NCI-H1436 (cell line): ENCODE measurements at regions not wholly inside any gene's neighbourhood (a gene's known extent, or its start where the extent isn't known, plus 50 kb on each side); places are given as distances from the start of the nearest gene placed in this dataset.
A peak's percentile ranks its signal among the peaks of the same experiment; 100 is the strongest.
"Not testable (repeated sequence)": the region's sequence is repeated elsewhere in the genome, so short reads cannot be mapped to it uniquely, and the experiment has no call there.

ENCODE experiments used
- DNase-seq: peaks from one replicate; lab custom pipeline; 2025; lab: John Stamatoyannopoulos, UW

DNA sequence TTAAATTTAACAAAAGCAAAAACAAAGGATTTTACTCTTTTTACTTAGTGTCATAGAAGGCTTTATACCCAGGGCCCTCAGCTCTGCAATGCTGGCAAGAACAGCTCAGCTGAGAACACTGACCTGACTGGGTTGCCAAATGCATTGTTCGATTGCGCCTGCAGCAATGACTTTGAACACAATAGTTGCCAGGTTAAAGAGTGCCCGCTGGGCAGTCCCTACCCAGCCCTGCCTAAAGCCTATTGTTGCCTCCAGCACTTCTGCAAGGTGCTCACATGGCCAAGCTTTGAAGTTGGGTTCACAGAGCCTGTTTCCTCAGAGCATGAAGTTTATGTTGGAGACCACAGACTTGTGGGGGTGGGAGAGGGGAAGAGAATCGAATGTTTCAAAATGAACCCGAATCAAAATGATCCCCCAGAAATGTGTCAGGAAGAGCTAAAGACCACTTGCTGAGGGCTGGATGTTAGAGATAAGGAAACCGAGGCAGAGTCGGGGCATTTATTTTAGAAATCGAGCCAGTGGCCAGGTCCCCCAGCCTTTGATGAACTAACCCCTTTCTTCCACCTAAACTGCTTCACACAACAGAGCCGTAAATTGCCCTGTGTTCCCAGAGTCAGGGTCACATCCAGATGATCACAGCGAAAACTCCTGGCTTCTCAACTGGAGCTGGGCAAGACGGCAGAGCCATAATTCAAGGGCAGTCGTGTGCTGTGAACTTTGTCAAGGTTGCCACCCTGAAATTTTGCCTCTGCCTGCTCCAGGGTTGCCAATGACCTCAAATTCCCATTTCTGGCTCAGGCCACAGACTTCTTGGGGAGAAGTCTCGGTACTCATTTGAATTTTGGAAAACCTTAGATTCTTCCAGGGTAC lies 55.0 kb downstream of the FOXA2 start:
- DNase-seq, result no peak

DNA sequence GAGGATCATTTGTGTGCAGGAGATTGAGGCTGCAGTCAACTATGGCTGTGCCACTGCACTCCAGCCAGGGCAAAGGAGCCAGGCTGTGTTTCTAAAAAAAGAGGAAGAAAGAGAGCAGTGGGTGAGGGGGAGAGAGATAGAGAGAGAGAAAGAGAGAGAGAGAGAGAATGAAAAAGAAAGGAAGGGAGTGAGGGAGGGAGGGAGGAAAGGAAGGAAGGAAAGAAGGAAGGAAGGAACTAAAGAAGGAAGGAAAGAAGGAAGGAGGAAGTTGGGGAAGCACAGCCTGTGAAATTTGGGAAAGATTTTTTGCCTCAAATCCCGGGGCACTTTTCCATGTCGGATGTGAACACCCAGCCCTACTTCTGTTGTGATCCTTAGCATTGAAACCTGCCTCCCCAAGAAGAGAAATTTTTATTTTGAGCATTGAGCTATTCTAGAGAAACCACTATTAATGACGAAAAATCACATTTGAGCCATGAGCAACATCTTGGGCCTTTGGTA lies 57.8 kb downstream of the FOXA2 start:
- no peak for DNase-seq

DNA sequence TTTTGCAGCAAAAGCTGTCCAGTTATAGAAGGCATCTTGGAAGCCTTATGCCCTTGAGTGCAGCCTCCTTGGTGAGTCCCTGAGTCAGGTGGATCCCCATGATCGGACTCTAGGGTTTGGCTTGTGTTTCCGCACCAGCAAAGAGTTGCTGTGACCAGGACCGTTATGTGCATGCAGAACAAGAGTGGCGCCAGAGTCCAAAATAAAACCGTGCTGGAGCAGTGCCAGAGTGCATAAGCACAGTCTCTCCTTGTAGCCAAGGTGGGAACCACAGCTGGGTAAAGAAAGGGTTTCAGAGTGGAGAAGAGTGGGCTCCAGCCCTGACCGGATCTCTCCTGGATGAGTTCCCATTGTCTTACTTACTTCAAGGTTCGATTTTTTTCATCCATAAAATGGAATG lies 58.6 kb downstream of the FOXA2 start:
- no peak for DNase-seq

DNA sequence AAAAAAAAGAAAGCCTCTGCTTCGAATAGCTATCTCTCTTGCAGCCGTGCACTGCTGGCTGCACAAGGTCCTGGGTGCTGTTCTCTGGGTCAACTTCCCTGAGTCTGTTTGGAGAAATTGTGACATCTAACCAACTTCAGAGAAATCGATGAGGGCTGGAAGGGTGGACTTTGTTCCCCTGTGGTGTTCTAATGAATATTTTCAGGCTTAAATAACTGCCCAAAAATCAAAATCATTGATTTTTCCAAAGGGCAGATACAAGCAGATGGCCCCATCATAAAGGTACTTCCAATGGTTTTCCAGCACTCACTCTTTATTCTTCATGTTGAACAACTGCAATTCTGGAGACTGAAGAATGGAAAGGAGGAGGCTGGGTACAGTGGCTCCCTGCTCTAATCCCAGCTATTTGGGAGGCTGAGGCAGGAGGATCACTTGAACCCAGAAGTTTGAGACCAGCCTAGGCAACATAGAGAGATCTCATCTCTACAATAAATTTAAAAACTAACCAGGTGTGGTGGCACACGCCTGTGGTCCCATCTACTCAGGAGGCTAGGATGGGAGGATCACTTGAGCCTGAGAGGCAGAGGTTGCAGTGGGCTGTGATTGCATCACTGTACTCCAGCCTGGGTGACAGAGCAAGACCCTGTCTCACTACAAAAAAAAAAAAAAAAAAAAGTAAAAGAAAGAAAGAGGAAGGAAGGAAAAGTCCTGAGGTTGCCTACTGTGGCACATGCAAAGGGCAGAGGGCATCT lies 59.1 kb downstream of the FOXA2 start:
- no peak for DNase-seq

DNA sequence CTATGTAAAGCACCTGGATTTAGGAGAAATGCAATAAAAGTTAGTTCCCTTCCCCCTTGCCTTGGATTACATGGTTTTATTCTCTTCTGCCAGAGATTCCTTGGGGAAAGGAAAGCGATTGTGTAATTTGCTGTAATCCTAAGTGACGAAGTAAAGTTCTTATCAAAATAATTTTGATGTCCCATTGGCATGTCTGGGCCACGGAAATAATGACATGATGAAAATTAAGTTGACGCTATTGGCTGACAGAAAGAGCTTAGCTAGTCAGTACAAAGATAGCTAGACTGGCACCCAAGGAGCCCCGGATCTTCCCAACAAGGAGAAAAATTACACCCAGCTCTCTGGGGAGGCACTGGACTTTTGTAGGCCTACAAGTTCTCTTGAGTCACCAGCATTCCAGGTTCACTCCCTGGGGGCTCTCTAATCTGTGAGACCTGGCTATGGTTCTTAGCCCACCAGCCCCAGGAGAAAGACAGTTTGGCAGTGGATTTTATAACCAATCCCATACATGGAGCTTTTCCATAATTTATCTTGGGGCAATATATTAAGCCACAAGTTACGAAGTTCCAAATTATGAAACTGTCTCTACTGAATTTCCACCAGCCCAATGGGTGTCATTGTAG lies 59.9 kb downstream of the FOXA2 start:
- DNase-seq, result no peak

DNA sequence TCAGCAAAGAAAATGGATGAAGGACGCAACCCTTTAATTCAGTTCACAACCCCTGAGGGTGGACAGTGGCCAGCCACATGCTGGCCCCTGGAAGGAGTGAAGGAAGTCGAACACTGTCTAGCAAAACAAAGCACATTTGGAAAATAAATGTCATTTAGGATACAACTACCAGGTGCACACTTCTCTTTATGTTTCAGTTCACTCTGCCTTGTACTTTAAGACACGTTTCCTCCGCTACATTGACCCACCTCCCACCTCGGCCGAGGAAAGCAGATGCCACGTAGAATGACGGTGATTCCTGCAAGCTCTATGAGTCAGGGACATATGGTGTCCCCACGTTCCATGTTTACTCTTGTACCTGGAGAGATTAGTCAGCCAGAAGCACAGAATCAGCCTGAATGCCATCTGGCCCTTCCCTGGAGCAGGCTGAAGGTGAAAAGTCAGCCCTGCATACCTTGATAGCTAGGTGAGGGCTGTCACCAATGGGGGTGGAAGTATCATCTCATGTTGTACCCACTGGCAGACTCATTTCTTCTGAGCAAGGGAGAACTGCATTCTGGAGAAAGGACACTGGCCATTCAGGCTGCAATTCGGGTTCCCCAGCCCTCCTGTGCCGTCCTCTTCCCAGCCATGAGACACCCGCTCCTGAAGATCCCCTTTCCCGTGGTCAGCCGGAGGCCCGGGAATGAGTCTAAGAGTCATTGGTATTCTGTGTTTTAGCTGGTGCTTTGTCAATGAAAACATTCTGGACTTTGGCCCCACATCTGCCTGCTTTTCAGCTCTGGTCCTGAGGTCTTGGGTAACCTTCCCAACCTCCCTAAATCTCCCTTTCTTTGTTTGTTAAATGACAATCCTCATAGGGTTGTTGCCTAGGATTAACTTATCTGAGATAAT lies 60.6 kb downstream of the FOXA2 start:
- DNase-seq, result no peak

DNA sequence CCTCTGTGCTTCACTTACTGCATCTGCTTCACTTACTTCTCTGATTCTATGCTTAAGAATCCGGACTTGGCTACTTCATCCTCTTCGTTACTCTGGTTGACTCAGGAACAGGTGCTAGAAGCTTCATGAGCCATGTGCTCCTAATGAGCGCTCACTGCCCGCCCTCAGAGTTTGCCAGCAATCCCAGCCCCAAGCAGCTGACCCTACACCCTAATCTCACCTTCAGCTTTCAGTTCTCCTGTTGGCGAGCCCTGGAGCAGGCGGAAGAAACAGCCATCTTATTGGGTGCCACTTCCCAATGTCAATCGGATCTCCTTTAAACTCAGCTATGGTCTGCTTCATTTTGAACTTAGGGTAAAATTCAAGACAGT lies 61.3 kb downstream of the FOXA2 start:
- no peak for DNase-seq

DNA sequence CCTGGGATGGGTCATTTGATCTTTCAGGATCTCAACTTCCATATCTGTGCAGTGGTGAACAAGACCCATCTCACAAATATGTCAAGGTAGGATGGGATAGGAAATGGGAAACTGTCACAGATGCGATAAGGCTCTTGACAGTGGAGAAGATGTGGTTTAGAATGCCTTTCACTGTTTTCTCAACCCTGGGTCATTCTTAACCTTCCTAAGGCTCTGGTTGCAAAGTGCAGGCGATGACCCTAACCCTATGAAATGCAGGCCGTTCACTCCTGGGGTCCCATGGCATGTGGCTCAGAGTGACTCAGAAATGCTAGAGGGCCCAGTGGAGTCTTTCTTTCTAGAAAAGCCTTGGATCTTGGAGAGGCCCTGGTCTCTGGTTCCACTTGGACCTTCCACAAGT lies 61.7 kb downstream of the FOXA2 start:
- DNase-seq, result no peak

DNA sequence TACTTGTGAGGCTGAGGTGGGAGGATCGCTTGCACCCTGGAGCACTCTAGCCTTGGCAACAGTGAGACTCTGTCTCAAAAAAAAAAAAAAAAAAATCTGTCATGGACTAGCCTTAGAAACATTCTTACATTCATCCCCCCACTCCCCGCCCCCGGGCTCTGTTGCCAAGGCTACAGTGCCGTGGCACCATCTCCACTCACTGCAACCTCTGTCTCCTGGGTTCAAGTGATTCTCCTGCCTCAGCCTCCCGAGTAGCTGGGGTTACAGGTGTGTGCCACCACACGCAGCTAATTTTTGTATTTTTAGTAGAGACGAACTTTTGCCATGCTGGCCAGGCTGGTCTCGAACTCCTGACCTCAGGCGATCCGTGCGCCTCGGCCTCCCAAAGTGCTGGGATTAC lies 62.4 kb downstream of the FOXA2 start:
- not testable (repeated sequence) for DNase-seq

DNA sequence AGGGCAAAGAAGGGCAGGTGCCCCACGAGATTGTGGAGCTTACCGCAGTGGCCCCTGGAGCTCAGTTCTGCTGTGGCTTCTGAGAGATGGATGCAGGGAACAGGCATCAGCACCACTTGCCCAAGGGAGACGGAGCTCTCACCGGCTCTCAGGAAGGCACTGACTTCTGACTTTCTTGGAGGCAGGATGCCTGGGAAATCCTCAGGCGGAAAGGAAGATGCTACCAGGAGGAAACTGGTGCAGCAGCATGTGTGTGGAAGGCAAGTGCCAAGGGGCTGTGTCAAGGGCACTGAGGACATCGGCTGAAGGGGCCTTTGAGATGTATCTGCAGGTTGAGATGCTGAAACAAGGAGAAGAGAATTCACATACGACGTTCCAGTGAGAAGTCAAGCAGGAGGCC lies 64.0 kb downstream of the FOXA2 start:
- DNase-seq, result no peak

DNA sequence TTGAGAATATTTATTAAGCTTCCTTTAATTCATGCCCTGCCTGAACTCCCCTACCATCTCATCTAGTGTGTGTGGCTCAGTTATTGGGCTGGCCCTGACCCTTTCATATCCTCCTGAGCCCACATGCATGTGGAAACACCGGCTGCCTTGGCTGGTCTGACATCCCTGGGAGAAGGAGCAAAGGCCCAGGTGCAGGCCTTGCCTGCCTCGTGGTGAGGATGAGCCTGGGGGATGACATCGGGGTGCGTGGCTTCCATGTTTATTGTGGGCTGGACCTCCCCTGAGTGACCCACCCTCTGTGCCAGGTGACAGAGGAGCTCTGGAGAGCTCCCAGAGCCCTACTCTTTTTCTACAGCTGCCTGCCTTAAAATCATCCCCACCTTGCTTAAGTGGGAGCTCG lies 69.1 kb downstream of the FOXA2 start:
- no peak for DNase-seq

DNA sequence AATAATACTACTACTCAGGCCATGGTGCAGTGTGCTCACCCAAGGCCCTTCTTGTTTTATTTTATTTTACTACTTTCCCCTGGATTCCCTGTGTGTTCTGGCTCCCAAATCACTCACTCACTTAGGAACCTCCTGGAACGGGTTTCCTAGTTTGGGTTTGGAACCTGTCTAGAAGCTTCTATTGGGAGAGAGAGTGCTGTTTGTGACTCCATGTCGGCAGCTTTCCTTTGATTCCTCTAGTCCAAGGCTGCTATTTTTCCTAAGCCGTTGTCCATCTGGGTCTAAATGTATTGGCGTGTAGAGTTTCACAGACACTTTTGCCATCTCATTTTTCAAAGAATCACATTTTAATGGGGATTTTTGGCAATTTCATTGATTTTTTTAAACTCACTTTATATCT lies 70.8 kb downstream of the FOXA2 start:
- DNase-seq, result no peak

DNA sequence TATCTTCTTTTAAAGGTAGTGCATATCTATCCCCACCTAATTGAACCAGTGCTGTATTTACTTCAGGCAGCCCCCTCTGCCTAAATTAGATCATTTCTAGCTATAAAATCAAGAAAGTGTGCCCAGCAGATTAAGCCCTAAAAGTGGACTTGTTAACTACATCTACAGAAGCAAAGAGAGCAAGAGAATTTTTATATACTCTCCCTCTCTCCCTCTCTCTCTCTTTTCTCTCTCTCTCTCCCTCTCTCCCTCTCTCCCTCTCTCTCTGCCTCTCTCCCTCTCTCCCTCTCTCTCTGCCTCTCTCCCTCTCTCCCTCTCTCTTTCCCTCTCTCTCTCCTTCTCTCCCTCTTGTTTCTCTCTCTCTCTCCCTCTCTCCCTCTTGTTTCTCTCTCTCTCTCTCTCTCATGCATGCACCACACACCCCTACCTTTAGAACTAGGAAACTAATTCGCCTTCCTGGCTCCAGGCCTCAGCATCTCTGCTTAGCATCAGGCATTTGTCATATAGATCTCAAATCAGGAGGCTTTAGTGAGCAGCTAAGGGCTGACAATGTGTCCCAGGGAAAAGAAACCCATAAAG lies 71.4 kb downstream of the FOXA2 start:
- no peak for DNase-seq

DNA sequence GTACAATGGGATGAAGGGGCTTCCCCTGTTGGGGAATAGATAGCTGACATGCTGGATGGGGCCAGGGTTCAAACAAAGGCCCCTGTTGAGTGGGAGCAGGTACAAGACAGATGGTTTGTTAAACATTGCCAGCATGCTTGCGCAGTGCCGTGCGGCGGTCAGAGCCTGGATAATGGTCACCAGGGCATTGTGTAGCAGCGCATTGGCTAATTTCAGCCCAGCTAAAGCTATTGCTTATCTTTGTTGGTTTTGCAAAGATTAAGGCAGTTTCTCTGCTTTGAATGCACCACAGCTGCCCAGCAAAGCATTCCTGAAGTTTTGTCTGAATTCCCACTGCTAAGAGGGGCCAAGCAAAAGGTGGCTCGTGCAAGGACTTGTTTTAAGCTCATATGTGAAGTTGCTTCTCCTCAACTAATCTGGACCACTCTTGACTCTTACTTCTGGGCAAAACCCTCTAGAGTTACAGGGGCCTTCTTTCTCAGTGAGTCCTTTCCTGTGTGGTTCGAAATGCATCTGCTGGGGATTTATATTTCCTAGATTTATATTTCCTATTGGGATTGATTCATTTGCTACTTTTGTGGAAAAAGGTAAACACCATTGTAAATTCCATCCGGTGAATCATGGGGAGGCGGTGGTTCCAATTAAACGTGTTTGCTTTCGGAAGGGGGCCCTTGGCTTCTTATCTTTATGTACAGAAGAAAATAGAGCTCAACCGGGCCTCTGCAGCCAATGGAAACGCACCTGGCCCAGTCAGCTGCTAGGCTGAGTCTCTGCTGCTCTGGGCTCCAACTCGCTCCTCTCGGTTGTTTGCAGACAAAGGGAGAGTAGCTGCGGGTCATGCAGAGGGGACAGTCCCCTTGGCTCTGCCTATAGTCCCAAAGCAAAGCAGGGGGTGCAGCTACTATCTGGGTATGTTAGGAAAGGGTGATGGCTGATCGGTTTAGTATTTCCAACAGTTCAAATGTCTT lies 72.1 kb downstream of the FOXA2 start:
- peak; percentile 51 for DNase-seq

DNA sequence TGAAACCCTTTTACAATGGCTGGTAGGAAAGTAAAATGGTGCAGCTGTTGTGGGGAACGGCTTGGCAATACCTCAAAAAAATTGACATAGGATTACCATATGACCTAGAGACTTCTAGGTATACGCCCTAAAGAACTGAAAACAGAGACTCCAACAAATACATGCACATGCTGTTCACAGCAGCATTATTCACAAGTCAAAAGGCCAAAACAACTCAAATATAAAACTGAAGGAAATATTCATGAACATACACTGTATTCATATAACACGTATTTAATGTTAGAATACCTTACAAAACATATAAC lies 74.6 kb downstream of the FOXA2 start:
- no peak for DNase-seq

DNA sequence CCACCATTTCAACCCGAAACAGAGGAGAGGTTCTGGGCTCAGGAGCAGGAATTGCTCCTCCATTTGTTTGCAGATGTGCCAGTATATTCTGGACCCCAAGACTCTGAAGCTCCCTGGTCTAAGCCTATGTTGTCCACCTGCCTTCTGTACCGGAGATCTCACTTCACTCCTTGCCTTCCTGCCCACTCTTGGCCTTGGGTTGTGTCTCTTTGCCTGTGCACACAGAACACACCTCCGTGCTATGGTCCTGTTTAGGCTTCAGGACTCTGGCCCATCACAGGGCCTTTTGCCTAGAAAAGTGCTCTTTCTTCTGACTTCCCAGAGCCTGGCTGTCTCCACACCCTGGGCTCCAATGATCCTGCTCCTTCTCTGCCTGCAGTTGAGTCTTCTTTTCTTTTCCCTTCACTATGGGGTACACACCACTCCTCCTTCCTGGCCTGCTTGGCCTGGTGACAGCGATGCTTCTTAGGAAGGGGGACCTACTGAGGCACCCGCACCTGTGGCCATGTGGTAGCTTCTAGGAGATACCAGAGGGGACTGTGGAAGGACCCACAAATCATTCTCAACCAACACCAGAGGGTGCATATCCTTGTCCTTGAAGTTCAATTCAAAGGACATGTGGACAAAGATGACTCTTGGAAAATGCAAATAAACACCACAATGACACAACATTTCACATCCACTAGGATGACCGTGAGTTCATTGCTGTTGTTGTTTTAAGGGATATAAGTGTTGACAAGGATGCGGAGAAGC lies 75.1 kb downstream of the FOXA2 start:
- DNase-seq, result no peak

DNA sequence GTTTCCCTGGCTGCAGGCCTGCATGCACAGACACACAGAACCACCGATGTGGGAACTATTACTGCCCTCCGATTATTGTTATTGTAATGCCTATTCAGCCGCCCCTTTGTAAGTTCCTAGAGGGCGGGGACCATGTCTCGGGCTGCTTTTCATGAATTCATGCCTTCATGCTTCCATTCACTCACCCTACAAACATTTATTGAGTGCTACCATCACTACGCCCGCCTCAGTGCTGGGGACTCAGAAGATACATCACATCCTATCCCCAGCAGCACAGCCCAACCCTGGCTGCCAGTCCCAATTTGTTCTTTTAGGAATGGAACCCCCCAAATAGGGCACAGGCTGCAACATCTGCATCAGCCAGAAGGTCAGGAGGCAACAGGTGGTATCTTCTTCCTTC lies 75.9 kb downstream of the FOXA2 start:
- no peak for DNase-seq

DNA sequence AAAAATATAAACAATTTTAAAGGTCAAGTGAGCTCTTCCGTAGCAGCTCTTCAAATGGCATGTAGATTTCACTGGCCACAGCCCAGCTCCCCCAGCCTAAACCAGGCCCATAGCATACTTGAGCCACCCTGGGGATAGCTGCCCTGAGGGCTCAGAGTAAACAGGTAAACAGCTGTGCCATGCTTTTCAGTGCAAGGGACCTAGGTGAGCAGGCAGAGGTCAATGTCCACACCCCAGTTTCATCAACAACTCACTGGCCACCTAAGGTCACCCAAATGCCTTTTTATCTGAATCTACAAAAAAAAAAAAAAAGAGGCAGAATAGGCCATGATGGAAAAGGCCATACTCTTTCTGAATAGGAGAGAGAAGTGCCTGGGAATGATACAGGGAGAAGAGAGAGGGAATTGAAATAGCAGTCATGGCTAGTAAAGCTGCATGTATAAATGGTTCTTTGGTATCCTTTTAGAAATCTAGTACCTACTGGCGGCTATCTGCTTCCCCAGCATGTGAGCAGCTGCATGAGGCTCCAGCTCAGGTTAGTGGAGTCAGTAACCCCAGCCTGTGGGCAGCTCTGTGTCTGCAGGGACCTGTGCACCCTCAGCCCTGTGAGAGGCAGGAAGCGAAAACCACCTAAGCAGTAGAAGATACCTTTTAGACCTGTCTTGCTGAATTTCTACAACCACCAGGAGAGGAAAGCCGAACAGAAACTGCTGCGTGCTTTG lies 77.0 kb downstream of the FOXA2 start:
- no peak for DNase-seq

DNA sequence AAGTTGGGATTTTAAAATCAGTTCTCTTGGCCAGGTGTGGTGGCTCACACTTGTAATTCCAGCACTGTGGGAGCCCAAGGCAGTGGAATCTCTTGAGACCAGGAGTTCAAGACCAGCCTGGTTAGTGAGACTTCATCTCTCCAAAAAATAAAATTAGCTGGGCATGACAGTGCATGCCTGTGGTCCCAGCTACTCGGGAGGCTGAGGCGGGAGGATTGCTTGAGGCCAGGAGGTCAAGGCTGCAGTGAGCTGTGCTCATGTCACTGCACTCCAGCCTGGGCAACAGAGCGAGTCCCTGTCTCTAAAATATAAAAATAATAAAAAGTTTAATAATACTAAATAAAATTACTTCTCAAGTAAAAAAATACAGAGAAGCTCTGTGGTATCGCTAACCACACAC lies 77.5 kb downstream of the FOXA2 start:
- no peak for DNase-seq
